ENCODE measurements at regions not wholly inside any gene's neighbourhood (a gene's known extent, or its start where the extent isn't known, plus 50 kb on each side); places are given as distances from the start of the nearest gene placed in this dataset.

GRCh38 chr11:104625246-104625645 is 273.0 kb downstream of the CASP12 start (continued):
- TF ChIP-seq KDM1A (IDR thresholded peaks at IDR 0.05; ENCODE audit: borderline replicate concordance, low read length) (no peak), SUZ12 (IDR thresholded peaks at IDR 0.05; ENCODE audit: low read length) (no peak), RAD21 (IDR thresholded peaks at IDR 0.05 in 1 of 2, conservative IDR thresholded peaks at IDR 0.05 in 1 of 2; ENCODE audit: low read depth in 2 of 2, low read length in 2 of 2) (no peak)

Measured in H1 (cell line).